ENCODE measurements at regions not wholly inside any gene's neighbourhood (a gene's known extent, or its start where the extent isn't known, plus 50 kb on each side); places are given as distances from the start of the nearest gene placed in this dataset.

DNA sequence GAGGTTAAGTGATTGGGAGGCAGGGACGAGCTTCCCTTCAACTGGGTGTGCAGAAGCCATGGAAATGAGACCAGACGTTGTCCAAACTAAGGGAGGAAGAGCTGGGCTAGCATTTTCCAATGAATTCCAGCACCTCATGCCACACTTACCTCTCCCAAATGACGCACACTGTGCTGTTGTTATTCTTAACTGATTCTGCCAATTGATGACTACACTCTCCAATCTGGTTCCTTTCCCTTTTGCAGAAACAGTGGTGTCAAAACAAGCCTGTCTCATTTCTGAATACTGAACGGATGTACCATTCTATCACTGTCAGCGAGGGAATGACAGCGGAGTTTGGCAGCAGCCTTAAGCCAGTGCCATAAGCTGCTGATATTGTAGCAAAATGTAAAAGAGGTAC lies 380.5 kb upstream of the HNRNPA3 start:
- TF ChIP-seq, protein P1, sequence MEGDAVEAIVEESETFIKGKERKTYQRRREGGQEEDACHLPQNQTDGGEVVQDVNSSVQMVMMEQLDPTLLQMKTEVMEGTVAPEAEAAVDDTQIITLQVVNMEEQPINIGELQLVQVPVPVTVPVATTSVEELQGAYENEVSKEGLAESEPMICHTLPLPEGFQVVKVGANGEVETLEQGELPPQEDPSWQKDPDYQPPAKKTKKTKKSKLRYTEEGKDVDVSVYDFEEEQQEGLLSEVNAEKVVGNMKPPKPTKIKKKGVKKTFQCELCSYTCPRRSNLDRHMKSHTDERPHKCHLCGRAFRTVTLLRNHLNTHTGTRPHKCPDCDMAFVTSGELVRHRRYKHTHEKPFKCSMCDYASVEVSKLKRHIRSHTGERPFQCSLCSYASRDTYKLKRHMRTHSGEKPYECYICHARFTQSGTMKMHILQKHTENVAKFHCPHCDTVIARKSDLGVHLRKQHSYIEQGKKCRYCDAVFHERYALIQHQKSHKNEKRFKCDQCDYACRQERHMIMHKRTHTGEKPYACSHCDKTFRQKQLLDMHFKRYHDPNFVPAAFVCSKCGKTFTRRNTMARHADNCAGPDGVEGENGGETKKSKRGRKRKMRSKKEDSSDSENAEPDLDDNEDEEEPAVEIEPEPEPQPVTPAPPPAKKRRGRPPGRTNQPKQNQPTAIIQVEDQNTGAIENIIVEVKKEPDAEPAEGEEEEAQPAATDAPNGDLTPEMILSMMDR (IDR thresholded peaks at IDR 0.05) = no peak
- no peak for TF ChIP-seq POLR2A (IDR thresholded peaks at IDR 0.05)

Measured in Peyer's patch (tissue), 4 donors.